Amygdala (tissue), 56 donors: ENCODE measurements at regions not wholly inside any gene's neighbourhood (a gene's known extent, or its start where the extent isn't known, plus 50 kb on each side); places are given as distances from the start of the nearest gene placed in this dataset.
"Not testable (repeated sequence)": the region's sequence is repeated elsewhere in the genome, so short reads cannot be mapped to it uniquely, and the experiment has no call there.

Experiments used
- DNase-seq, 56 donors: peaks; one replicate each; lab custom pipeline; 2025; lab: John Stamatoyannopoulos, UW

DNA sequence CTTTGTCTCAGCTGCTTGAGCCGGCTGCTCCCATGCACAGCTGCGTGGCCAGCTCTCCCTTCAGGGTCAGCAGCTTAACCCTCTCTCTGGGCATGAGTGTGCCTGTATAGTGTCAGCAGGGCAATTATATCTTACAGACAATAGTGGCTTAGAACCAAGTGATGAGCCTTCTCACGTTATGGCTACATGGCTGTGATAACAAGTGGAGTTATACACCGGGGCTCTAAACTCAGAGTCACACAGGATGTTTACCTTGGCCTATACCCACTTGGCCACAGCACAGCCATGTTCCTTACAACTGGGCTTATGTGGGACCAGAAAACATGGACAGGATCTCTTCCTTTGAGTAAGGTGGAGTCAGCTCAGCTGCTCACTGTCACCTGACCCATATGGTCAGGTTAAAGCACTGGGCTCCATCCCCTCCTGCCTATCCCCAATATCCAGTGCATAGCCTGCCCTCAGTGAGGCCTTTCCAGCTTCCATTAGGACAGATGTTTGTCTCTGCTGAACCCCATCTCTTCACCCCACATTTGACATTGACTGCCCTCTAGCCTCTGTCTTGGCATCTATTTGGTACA is 294.2 kb upstream of the NCKAP5 start:
- DNase-seq: no peak

DNA sequence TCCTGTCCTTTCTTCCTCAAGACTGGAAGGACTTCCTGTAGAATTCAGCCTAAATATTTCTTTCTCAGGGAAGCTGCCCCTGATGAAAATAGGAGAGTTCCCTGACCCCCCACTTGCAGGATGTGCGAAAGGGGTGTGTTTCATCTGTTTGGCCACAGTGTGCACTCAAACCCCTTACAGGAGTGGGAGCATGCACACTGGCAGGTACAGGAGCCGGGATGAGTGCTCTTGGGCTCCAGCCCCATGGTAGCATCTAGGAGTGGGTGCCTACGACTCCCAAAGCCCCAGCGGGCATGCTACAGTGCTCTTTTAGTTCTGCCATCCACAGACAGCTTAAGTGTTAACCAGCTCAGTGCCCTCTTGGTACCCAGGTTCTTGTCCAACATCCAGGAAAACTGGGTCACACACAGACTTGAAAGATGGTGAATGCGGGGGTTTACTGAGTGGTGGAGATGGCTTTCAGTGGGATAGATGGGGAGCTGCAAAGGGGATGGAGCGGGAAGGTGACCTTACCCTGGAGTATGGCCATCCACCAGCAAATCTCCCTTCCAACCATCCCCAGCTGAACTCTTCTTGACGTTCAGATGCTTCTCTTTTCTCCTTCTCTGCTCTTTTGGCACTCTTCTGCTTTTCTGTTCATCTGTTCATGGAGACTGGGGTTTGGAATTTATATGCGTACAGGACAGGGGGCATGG is 295.0 kb upstream of the NCKAP5 start:
- DNase-seq: no peak

DNA sequence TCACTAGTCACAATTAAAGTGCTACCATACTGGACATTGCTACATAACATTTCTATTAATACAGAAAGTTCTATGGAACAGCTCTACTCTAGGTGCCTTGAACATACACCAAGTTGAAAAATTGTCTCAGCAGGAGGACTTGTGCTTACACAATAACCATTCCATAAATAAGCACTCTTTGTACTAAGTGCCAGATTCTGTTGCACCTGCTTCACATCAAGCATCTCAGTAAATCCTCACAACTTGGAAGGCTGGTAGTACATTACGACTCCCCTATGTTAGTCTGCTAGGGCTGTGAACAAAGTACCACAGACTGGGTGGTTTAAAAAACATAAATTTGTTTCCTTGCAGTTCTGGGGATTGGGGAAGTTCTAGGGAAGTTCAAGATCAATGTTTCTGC is 296.9 kb upstream of the NCKAP5 start:
- no peak for DNase-seq

DNA sequence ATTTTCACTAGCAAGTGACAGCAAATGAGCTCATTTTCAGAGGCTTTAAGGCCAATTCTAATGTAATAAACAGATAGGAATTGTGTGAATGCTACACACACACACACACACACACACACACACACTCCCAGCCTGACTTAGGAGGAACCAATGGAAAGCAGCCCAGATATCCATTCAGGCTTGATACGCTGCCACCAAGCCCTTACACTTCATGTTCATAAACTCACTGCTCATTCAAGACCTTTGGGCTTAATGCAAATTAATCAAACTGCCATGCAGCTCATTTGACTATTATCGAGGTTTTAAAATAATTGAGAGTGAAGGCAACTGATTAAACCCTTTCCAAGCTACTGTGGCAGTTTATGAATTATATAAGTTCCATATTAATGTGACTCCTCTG is 298.9 kb upstream of the NCKAP5 start:
- no peak for DNase-seq

DNA sequence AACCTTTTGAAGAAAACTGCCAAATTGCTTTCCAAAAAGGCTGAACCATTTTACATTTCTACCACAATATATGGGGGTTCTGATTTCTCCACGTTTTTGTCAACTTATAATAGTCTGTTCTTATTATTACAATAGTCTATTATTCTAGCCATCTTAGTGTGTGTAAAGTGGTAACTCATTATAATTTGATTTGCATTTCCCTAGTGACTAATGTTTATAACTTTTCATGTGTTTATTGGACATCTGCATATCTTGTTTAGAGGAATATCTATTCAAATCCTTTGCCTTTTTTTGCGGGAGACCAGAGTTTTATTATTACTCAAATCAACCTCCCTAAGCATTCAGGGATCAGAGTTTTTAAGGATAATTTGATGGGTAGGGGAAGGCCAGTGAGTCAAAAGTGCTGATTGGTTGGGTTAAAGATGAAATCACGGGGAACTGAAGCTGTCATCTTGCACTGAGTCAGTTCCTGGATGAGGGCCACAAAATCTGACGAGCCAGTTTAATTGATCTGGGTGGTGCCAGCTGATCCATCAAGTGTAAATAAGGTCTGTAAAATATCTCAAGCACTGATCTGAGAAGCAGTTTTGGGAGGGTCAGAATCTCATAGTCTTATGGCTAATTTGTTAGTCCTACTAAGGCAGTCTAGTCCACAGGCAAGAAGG is 303.4 kb upstream of the NCKAP5 start:
- peak in 1 of 56 donors; percentile 17 for DNase-seq

DNA sequence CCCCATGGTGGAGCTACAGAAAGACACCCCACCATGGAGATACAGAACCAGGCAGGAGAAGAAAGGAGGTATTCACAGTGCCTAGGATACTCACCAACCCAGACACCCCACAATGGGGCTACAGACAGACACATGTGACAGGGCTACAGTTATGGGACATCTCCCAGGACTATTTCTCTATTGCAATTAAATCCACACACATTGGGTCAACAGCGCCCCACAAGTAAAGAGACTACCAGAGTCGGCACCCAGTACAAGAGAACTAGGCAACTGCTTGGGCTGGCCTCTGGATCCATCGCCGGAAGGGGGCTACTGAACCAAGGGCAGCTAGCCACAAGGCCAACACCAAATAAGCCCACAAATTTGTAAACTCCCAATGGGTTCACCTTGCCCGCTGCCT is 310.1 kb upstream of the NCKAP5 start:
- DNase-seq: no peak

DNA sequence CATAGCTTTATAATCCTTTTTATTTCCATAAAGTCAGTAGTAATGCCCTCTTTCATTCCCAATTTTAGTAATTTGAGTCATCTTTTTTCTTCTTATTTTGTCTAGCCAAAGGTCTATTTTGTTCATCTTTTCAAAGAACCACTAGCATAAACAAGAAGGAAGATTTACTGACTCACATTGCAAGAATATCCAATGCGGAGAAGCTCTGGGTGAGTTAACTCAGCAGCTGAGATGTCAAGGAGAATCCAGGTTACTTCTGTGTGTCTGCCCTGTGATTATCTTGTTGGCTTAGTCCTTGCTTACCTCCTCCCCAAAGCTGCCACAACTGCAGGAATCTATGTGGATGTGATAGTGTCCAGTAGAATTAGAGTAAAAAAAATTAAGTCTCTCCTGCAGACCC is 311.4 kb upstream of the NCKAP5 start:
- no peak for DNase-seq

DNA sequence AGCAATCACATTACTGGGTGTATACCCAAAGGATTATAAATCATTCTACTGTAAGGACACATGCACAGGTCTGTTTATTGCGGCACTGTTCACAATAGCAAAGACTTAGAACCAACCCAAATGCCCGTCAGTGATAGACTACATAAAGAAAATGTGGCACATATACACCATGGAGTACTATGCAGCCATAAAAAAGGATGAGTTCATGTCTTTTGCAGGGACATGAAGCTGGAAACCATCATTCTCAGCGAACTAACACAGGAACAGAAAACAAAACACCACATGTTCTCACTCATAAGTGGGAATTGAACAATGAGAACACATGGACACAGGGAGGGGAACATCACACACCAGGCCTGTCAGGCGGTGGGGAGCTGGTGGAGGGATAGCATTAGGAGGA is 313.9 kb upstream of the NCKAP5 start:
- not testable (repeated sequence) for DNase-seq

DNA sequence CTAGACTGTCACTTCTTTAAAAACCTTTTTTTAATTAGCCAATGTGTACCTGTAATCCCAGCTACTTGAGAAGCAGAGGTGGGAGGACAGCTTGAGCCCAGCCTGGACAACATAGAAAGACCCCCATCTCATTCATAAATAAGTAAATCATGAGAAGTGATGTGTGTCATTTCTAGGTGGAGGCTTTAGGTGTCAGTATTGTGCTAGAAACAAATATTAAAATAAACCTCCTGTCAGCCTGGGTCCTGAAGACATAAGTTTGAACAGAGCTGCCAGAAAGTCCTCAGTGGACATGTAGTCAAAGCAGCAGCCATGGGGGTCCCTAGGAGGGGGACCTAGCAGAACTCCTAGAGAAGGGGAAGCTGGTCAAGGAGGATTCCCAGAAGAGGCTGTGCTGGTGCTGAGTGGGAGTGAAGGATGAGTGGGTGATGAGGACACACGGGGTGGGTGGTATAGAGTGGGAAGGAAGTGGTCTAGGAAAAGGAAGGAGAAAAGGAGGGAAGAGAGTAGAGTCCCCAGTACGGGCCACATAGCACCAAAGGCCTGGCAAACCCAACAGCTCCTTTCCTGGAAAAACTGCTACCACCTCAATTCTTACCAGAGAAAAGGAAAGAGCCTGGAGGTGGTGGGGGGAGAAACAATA is 316.6 kb upstream of the NCKAP5 start:
- DNase-seq: no peak

DNA sequence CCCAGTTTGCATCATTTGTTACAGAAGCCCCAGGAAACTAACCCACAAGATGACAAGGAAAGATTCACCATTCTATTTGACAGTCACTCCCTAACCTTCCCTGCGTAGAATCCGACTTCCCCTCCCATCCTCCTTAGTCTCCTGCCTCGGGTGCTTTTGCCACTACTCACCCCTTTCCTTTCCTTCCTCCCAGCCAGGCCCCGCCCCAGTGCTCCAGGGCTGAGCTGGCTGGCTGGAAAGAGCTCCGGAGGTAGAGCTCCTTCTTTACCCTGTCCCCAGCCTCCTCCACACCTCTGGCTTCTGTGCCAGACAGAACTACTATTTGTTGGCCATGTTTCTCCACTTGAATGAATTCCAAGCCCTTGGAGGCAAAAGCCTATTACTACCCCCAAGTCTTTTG is 317.6 kb upstream of the NCKAP5 start:
- no peak for DNase-seq

DNA sequence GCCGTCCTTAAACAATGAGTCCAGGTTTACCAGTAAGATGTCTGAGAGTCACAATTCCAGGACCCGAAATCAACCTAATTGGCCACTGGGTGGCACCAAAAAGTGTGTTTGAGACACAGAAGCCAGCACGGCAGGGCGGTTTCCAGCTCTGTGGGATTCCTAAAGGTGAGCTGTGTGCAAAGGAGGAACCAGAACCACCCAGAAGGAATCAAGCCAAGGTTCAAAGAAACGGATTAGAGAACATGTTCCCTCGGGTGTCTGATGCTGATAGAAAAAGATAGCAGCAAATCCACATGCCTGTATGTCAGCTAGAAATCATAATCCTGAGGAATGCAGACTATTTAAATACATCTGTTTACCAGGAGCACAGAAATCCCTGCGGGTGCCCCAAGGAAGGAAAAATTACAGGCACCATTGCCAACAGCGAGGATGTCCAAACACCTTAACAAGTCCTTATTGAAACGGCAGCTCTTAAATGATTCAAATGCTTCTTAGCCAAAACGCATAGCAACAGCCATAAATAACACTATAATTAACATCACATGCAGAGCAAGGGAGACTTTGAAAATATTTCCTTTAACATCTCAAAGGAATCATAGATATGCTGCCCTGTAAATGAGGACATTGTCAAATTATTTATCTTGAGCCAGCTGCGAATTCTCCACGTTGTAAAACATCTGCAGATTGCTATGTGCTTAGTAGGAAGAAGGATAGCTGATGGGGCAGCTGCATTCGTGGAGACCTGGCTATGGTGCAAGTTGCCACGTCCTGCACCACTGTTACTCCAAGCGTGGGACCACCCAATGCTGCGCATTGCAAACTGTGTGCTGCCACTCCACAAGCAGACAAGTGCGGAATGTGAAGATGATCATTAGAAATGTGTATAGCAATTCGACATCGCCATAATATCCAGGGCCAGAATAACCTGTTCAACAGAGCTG is 318.7 kb upstream of the NCKAP5 start:
- DNase-seq: peak in 53 of 56 donors; percentile 1 to 81 (median 43)

DNA sequence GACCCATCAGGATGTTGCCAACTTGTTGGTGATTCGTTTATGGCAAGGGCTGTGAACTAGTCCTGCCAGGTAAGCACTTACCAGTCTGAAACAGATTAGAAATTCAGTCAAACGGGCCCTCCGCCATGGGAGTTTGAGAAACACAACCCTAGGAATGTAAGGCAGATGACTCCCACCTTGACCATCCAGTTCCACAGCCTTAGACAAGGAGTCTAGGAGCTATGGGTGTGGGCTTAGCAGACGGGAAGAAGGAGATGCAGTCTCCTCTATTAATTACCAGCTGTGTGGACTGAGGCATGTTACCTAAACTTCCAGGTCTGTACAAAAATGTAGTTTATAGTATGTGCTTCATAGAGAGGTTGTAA is 319.4 kb upstream of the NCKAP5 start:
- DNase-seq: no peak

DNA sequence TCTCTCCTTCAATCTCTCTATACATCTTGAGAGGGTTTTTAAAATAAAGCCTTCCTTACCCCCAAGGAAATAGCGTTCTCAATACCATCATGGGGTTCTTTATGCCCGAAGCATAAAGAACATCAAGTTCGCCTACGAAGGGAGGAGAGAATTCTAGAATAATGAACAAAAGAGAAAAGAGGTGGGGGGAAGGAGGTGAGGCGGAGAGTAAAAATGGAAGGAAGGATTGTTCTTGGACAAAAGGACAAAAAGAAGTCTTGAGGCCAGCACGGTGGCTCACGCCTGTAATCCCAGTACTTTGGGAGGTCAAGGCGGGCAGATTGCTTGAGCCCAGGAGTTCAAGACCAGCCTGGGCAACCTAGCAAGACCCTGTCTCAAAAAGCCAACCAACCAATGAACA is 319.8 kb upstream of the NCKAP5 start:
- no peak for DNase-seq

DNA sequence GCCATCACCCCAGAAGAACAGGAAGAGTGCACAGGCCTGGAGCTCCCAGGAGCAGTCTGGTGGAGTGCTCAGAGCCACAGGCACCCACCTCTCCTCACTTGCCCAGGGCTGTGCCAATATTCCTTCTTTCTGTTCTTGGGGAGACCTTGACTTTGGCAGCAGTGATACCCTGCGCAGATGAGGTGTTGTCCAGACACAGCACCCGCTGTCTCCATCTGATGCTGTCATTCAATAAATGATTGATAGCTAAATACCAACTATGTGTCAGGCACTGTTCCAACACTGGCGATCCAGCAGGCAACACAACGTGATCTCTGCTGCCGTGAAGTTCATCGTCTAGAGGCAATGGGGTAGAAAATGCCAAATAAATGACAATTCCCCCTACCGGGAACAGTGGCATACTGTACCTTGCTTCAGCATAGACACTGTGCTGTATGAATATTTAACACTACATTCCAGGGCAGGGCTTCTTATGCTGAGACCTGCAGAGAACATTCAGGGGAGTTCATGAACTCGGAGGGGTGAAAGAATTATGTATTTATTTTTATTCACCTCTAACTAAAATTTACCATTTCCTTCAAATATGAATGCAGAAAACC is 320.5 kb upstream of the NCKAP5 start:
- no peak for DNase-seq

DNA sequence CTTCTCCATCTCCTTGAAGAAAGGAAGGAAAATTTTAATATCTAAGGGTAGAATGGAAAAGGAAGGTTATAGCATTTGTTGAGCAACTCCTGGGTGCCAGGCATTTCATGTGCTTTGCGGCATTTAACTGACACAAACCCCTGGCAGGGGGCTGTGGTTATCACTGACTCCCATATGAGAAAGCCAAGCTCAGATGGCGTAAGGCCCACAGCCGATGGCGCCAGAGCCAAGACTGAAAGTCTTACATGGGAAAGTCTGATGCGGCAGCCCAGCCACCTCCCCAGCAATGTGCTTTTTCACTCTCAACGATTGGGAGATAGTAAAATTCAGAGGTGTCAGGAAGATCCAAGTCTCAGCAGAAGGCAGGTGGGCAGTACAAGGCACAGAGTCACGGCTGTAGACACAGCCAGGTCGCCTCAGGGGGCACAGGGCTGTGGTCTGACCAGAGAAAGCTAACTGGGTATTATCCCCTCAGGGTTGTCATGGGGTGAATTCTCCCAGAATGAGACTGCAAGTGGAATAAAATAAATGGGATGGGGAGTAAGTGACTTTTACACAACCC is 324.2 kb upstream of the NCKAP5 start:
- DNase-seq: no peak

DNA sequence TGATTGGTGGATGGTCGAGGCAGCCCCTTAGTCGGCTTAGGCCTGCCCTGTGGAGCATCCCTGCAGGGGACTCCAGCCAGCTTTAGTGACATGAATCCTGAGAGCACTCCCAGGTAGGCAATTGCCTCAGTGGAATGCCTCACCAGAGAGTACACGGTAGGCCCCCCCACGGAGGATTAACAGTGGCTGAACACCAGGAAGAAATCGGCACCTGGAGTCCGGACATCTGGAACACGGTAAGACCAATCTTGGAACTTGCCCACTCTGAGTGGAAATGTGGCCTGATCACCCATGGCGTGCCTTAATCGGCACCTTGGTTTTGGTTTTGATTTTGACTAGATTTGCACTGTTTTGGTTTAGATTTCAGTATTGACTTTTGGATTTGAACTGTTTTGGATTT is 326.2 kb upstream of the NCKAP5 start:
- DNase-seq: no peak

DNA sequence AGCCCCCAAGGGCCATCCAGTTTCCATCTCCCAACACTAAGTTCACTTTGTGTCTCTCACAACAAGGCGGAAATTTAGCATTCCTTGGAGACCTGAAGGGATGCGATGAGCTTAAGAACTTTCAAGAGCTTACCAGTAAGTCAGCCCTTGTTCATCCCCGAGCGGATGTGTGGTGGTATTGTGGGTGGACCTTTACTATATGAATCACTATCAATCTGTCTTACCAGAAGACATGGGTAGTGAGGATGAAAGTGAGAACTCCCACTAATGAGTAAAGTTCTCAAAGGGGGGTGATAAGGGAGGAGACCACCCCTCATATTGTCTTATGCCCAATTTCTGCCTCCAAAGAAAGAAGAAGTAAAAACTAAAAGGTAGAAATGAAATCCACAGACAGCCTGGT is 329.6 kb upstream of the NCKAP5 start:
- not testable (repeated sequence) for DNase-seq

DNA sequence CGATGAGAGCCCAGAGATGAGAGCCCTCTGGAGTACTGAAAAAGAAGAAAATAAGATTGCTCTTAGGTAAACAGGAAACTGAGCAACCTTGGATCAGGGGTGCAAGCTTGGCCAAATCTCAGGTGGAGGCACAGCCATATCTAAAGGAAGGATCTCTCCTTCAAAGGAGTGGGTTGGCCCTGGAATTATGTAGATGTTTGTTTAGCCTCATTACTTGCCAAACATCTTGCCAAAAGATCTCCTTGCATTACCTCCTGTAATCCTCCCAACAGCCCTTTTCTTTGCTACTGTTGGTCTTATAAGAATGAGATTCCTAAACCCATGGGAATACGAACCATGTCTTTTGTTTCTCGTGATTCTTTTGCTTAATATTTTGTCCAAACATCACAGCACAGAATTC is 332.6 kb upstream of the NCKAP5 start:
- no peak for DNase-seq

DNA sequence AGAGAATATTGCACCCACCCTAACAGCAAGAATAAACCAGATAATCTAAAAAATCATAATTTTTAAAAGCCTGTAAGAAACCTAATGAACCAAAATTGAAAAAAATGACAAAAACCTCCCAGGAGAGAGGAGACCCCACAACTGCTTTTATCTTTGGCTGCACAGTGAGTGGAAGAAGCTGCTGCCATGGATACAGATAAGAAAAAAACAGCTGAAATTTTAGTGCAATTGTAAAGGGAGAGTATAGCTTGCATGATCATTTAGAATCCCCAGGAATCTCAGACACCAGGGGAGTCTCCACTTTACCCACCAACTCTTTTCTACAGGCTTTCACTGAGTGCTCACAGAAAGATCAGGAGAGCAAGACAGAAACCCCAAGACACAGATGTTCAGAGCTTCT is 338.1 kb upstream of the NCKAP5 start:
- DNase-seq: no peak

DNA sequence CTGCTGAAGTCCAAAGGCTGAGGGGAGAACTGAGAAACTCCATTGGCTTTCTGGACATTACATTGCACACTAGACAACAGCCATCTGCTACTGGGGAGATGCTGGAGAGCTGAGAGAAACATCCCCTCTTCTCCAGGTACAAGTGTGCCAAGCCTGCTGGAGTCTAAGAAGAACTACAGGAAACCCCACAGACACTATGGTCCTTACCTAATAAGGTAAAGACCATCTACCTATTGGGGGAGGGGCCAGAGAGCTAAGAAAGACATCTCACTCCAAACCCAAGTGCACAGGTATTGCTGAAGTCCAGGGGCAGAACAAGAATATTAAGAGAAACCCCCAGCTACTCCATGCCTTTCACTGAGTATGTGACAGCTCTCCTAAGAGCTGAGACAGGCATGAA is 338.7 kb upstream of the NCKAP5 start:
- DNase-seq: no peak
